GM19452 (cell line): ENCODE measurements at regions not wholly inside any gene's neighbourhood (a gene's known extent, or its start where the extent isn't known, plus 50 kb on each side); places are given as distances from the start of the nearest gene placed in this dataset.

ENCODE experiments used
- ATAC-seq: cut with Tn5 transposase; IDR thresholded peaks from one replicate; pipeline ENCODE4 v1.9.1; 2021; ENCODE audit not compliant: unreplicated experiment

DNA sequence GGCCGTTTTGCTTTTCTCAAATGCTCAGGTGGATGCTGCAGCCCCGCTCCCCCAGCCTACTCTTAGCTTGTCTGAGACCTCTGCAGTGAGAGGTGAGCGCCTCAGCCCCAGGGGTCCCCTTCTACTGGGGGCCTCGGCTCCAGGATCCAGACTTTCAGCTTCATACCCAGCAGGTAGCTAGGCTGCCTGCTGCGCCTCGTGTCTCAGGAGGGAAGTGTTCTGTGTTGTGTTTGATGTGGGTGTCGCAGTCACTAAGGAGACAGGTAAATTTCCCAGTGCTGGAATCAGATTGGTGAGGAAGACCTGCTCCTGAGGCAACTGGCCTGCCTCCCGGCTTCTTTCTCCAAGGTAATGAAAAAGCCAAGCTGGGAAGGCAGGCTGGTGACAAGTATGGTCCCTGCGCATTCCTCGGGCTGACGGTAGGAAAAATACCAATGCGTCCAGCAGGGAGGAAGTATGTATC is 604.0 kb upstream of the SALL1 start:
- ATAC-seq = no peak

DNA sequence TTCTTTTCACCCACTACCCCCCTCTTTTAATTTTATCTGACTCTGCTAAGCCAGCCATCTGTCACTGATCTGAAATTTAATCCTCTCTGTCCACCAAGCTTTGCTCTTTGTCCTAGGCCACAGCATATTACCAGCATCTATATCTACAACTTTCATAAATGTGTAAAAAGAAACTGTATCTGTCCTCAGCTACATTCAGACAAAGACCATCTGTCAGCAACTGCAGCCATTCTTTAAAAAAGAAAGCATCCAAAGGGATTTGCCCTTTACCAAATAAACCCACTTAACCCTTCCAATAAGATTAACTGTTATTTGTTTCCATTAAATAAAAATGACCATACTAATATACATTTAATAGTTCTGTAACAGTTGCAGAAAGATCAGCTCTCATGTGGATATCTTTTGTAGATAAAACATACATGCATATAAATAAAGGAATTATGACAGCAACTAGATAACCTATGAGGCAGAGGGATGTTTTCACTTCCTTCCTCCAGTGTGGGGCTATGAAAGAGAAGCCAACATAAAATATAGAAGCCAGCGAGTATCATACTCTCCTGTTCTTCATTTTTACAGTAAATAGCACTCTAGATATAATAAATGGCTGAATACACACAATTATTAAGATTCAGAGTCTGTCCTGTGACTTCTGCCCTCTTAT is 602.5 kb upstream of the SALL1 start:
- ATAC-seq = no peak

DNA sequence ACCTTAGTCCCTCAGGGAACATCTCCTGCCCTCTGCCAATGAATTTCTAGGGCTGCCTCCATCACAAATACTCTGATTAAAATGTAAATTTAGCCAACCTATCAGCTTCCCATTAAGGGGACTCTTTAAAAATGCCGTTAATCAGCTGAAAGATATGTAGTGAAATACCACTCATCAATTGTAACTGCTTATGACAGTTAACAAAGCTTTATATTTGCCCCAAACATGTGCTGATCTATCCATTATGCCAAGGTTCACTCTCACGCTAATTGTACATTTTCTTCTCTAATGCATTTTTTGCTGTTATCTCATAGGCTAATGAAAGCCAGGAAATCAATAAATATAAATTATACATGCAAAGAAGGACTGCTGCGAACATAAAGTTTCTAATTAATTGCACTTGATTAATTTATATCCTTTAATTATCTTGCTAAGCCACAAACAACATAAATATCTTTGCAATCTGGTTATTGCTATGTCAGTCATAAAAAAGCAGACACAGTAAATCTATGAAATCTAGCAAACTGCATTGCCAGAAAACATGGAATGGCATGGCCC is 601.4 kb upstream of the SALL1 start:
- no peak for ATAC-seq

DNA sequence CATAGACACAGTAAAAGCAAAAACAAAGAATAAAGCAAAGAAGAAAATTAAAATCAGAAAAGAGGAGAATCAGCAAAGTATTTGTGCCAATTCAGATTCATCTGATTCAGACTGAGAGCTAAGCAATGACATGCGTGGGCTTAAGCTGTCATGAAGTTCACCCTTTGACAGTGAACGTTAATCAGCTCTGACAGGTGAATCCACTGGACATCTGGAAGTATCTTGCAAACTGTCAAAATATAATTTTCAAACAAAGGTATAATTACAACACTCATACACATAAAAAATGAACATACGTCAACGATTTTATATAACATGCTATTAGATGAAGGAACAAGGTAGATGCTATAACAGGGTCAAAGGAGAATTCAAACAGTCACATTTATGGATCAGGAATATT is 596.3 kb upstream of the SALL1 start:
- ATAC-seq = no peak

- no peak for ATAC-seq
Observed at GRCh38 chr16:51734220-51734619, 583.1 kb upstream of the SALL1 start.

DNA sequence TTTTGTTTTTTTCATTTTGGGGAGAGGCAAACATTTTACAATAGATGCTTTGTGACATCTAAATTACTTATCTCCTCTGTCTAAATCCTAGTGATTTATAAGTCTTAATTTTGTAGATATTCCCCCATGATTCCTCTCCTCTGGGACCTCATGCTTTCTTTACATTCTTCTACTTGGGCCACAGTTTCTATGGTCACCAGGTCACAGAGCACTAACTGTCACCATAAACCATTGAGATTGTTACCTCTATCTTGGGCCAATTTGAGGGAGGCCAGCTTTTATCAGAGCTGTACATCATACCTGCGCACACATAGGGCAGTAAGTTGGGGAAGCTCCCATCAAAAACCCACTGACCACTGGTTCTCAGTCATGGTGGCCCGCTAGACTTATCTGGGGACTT is 582.1 kb upstream of the SALL1 start:
- ATAC-seq = no peak

- no peak for ATAC-seq
Observed at GRCh38 chr16:51731160-51731559, 580.1 kb upstream of the SALL1 start.

- no peak for ATAC-seq
Observed at GRCh38 chr16:51723036-51723724, 572.1 kb upstream of the SALL1 start.

GRCh38 chr16:51722467-51722866 is 571.4 kb upstream of the SALL1 start:
- ATAC-seq = no peak

DNA sequence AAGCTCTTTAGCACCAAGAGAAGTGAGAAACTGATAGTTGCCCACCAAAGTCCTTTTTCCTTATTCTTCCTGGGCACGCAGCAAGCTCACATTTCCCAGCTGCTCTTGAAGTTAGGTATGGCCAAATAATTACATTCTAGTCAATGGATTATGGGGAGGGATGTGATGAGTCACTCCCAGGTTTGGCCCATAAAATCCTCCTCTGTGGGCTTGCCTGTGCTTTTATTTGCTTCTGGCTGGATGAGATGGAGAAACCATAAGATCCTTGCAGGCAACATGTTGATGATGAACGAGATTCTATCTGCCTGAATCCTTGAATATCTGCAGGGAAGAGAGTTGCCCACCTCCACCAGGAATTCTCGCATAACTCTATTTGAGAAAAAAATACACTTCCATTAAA is 568.3 kb upstream of the SALL1 start:
- ATAC-seq = no peak

- ATAC-seq = no peak
Observed at GRCh38 chr16:51716195-51716594, 565.1 kb upstream of the SALL1 start.

DNA sequence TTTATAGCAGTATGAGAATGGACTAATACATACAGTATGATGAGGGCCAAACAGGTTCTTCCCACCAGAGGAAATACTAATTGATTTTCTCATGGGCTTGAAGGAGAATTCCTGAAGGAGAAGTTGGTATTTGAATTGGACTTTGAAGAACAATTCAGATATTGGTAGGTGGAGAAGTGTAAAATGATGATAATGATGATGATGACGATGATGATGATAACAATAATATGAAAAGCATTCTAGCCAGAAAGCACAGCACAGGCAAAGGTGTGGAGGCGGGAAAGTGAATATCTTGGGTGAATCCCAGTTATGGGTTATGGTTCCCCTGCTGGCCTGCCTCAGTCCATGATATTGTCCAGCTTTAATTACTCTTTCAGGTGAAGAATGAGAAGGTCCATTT is 562.4 kb upstream of the SALL1 start:
- ATAC-seq = no peak

- ATAC-seq = no peak
Observed at GRCh38 chr16:51710905-51711563, 560.0 kb upstream of the SALL1 start.

- no peak for ATAC-seq
Observed at GRCh38 chr16:51710186-51710585, 559.1 kb upstream of the SALL1 start.

DNA sequence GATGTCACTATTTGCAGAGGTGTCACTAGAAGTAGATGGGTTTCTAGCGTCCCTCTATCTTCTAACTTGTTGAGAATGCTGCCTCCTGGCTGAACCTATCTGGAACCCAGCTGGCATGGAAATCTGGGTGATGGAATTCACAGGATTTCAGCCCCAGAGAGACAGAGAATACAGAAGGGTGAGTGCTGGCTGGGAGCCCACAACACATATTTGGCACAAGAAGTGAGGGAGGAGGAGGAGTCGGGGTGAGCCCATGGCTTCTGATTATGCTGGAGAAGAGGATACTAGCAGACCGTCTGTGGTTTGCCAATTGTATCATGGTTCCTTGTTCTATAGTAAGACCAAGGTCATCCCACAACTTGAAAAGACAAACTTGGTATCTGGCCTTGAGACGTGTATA is 557.8 kb upstream of the SALL1 start:
- ATAC-seq = no peak

- no peak for ATAC-seq
Observed at GRCh38 chr16:51707666-51708065, 556.6 kb upstream of the SALL1 start.

DNA sequence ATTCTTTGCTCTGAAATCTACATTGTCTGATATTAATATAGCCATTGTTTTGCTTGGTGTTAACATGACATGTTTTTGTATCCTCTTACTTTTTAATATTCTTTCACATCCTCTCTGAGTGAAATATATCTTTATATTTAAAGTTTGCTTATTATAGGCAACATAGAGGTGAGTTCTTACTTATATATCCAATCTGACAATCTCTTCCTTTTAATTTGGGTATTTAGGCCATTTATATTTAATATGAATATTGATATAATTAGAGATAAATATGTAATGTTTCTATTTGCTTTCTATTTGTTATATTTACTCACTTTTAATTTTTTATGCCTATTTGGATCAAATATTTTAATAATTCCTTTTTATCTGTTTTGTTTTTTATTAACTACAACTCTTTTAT is 554.1 kb upstream of the SALL1 start:
- no peak for ATAC-seq

GRCh38 chr16:51701025-51701424 is 550.0 kb upstream of the SALL1 start:
- no peak for ATAC-seq

- no peak for ATAC-seq
Observed at GRCh38 chr16:51699686-51700396, 548.8 kb upstream of the SALL1 start.

GRCh38 chr16:51698647-51699046 is 547.6 kb upstream of the SALL1 start:
- ATAC-seq = no peak

DNA sequence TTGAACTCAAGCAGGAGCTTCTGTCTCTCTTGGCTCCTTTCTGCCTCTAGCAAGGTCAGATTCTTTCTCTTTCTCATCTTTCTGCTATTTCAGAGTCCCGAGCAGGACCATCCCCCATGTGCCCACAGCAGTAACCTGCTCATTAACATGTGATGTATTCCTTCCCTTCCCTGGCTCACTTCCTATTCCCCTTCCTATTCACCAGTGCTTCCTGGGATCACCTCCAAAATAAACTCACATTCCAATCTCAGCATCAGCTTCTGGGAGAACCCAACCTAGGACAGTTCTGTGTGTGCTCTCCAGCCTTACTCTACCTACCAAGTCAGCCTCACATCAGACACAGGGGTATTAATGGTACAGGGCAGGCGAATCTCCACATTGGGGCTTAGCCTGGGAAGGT is 546.4 kb upstream of the SALL1 start:
- no peak for ATAC-seq
